ENCODE measurements at regions not wholly inside any gene's neighbourhood (a gene's known extent, or its start where the extent isn't known, plus 50 kb on each side); places are given as distances from the start of the nearest gene placed in this dataset.
"Not testable (repeated sequence)": the region's sequence is repeated elsewhere in the genome, so short reads cannot be mapped to it uniquely, and the experiment has no call there.

DNA sequence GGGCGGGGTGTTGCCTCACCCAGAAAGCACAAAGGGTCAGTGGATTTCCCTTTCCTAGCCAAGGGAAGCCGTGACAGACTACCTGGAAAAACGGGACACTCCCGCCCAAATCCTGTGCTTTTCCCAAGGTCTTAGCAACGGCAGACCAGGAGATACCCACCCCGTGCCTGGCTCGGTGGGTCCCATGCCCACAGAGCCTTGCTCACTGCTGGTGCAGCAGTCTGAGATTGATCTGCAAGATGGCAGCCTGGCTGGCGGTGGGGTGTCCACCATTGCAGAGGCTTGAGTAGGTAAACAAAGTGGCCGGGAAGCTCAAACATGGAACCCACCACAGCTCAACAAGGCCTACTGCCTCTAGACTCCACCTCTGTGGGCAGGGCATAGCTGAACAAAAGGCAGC is 95.7 kb downstream of the PRDM13 start:
- TF ChIP-seq, protein P1, sequence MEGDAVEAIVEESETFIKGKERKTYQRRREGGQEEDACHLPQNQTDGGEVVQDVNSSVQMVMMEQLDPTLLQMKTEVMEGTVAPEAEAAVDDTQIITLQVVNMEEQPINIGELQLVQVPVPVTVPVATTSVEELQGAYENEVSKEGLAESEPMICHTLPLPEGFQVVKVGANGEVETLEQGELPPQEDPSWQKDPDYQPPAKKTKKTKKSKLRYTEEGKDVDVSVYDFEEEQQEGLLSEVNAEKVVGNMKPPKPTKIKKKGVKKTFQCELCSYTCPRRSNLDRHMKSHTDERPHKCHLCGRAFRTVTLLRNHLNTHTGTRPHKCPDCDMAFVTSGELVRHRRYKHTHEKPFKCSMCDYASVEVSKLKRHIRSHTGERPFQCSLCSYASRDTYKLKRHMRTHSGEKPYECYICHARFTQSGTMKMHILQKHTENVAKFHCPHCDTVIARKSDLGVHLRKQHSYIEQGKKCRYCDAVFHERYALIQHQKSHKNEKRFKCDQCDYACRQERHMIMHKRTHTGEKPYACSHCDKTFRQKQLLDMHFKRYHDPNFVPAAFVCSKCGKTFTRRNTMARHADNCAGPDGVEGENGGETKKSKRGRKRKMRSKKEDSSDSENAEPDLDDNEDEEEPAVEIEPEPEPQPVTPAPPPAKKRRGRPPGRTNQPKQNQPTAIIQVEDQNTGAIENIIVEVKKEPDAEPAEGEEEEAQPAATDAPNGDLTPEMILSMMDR (IDR thresholded peaks at IDR 0.05), result not testable (repeated sequence)
- TF ChIP-seq POLR2AphosphoS5 (IDR thresholded peaks at IDR 0.05); POLR2A (IDR thresholded peaks at IDR 0.05; ENCODE audit: low read depth): not testable (repeated sequence)

Data from esophagus muscularis mucosa (tissue), 3 donors.